Kidney epithelial cell (primary cell): ENCODE measurements at regions not wholly inside any gene's neighbourhood (a gene's known extent, or its start where the extent isn't known, plus 50 kb on each side); places are given as distances from the start of the nearest gene placed in this dataset.
A peak's percentile ranks its signal among the peaks of the same experiment; 100 is the strongest.

Experiments
- DNase-seq: peaks from one replicate; pipeline ENCODE4 v3.0.0-alpha.2; 2010; ENCODE audit warnings: low read depth
- H3K27me3 ChIP-seq: 2 replicates; pipeline ENCODE4 v1.6.0; 2011; ENCODE audit warnings: low read length; ENCODE audit not compliant: control insufficient read depth, insufficient read depth
- H3K36me3 ChIP-seq: 2 replicates; pipeline ENCODE4 v1.5.1; 2011; ENCODE audit warnings: low read length; ENCODE audit not compliant: control insufficient read depth, insufficient read depth
- H3K4me3 ChIP-seq: 2 replicates; pipeline ENCODE4 v1.5.1; 2011; ENCODE audit warnings: low read depth, mild to moderate bottlenecking, control low read depth, low read length
- CTCF ChIP-seq: IDR thresholded peaks from 2 replicates; pipeline ENCODE4 v1.5.1; 2011; ENCODE audit warnings: mild to moderate bottlenecking, moderate library complexity, low read length, control low read depth, inconsistent platforms; ENCODE audit not compliant: insufficient read depth, poor library complexity, severe bottlenecking

- Histone ChIP-seq H3K27me3 (no peaks in the 10 kb centered on the region), H3K36me3 (no peaks in the 10 kb centered on the region), H3K4me3 (no peak overlapping the region)
- no peak for TF ChIP-seq CTCF
- no peak for DNase-seq
These were observed 65.2 kb downstream of the HYCC1 start for GRCh38 chr7:22948770-22949169.

DNA sequence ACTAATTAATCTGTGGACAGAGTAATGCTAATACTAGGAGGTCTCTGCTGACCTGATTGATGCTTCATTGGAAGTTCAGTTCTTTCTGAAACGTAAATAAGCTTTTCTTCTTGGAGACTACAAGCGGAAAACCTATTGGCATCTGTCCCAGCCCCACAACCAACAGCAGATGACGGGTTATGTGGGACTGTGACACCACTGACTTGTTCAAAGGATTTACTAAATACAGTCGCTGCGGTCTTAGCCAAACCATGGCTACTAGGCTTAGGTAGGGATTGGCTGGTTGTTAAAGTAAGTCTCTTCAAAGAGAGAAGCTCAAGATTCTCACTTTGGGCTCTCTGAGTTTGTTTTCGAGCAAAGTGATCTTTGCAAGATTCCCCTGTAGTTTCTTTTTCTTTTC lies 68.3 kb downstream of the HYCC1 start:
- no peaks in the 10 kb centered on the region for H3K27me3 ChIP-seq

GRCh38 chr7:22944510-22944909 lies 69.4 kb downstream of the HYCC1 start:
- Histone ChIP-seq H3K4me3 (no peak overlapping the region), H3K27me3 (no peaks in the 10 kb centered on the region), H3K36me3 (no peaks in the 10 kb centered on the region)
- TF ChIP-seq CTCF, result no peak
- no peak for DNase-seq

More for the DNA sequence above, 68.3 kb downstream of the HYCC1 start:
- no peak for TF ChIP-seq CTCF
- no peak for DNase-seq
- Histone ChIP-seq H3K4me3 (no peak overlapping the region), H3K36me3 (no peaks in the 10 kb centered on the region)

DNA sequence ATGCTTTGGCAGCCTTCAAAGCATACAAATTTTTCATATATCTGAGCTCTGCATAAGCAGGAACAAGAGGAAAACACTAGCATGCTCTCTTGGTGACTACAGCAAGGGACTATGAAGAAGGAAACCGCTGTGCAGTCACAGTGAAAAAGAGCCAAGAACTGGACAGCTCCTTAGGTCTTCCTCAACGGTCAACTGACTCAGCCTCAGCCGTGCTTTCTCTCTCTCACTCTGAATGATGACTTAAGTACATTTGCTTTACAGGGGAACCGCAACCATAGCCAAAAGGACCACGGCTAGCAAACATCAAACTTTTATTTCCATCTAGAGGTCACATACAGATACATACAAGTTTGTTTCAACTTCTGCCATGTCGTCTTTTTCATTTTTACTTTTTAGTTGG lies 69.9 kb downstream of the HYCC1 start:
- TF ChIP-seq CTCF, result no peak
- Histone ChIP-seq H3K36me3 (no peaks in the 10 kb centered on the region), H3K27me3 (no peaks in the 10 kb centered on the region), H3K4me3 (no peak overlapping the region)
- DNase-seq, result peak; percentile 25

- Histone ChIP-seq H3K36me3 (no peaks in the 10 kb centered on the region), H3K4me3 (no peak overlapping the region), H3K27me3 (no peaks in the 10 kb centered on the region)
- no peak for DNase-seq
- no peak for TF ChIP-seq CTCF
These were observed 71.7 kb downstream of the HYCC1 start for GRCh38 chr7:22942191-22942590.

DNA sequence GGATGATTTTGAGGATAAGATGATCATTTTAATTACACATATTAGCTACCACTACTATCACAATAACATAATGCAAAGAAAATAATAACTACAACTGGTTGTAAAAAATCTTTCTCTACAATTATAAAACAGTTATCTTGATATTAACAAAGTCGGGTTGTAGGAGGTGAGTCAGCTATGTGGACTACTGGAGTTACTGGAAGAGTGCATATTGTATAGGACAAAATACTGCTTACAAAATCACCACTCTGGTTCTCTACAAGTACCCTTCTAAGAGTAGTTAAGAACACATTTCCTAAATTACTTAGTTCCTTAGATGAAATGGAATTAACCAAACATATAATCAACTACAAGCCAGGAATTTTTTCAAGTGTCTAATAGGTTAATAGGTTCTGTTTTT lies 74.1 kb downstream of the HYCC1 start:
- H3K4me3 ChIP-seq, result no peak overlapping the region
- H3K27me3 ChIP-seq, result no peaks in the 10 kb centered on the region
- H3K36me3 ChIP-seq, result no peaks in the 10 kb centered on the region
- no peak for DNase-seq
- no peak for TF ChIP-seq CTCF
